HG02981 (cell line): ENCODE measurements at regions not wholly inside any gene's neighbourhood (a gene's known extent, or its start where the extent isn't known, plus 50 kb on each side); places are given as distances from the start of the nearest gene placed in this dataset.

ENCODE experiments used
- ATAC-seq: cut with Tn5 transposase; IDR thresholded peaks from one replicate; pipeline ENCODE4 v1.9.1; 2021; ENCODE audit warnings: mild to moderate bottlenecking, moderate library complexity; ENCODE audit not compliant: unreplicated experiment

DNA sequence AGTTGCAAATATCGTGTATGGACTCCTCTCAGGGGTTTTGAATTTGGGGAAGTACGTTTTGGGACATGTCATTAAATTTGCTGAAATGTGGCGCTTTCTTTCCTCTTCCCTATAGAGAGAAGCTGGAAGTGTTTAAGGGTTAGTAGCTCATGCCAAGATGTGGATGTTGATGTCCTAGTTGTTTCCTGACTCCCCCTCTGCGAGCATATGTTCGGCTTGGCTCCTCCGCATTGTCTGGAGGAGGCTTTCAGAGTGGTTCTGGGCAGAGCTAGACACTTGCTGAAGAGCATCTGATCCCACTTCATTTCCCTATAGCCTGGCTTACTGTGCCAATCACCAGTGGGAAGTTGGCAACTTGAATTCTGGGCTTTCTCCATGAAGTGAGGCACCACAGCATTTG, 347.4 kb upstream of the B3GALT2 start:
- no peak for ATAC-seq

DNA sequence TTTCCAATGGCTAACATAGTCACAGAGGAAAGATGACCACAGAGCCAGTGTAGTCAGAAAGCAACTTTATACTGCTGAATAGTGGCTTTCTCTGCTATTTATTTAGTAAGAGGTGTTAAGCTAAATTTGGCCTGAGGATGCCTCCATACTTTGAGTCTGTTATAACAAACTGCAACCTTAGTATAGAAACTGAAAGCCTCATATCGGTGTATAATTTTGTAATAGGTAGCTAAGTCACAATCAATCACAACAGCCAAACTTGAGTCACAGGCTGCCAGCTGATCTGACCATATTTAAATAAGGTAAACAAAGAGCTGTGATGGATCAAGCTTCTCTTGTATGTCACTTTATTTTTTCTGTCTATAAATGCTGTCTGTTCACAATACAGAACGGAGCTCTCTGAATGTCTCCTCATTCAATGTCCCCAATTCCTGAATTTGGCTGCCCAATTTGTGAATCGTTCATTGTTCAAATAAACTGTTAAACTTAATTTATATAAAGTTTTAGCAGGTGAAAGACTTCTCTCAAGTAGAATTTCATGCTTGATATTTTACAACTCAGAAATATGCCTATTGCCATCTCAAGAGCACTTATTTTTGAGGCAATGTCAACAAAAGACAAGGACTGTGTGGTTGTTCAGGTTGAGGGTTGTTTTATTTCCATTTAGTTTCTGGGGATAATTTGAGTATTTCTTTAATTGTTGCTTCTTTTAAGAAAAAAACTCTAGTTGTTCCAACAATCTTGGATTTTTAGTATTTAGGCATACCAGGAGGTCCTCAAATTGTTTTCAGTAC, 339.7 kb upstream of the B3GALT2 start:
- no peak for ATAC-seq

DNA sequence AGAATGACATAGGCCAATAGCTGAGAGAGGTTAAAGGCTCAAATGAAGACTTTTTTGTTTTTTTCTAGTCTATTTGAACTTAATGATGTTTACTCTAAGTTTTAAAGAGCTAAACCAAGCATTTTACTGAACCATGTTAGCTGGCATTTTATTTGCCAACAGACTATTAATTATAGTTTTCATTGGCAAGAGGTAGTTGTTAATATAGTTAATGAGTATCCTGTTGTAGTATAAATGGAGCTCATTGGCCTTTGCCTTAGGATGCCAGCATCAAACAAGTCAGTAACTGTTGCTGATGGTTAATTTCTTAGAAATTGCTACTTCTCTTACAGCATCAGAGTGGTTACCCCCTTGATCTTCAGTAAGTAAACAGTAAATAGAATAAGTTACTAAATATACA, 339.0 kb upstream of the B3GALT2 start:
- no peak for ATAC-seq

DNA sequence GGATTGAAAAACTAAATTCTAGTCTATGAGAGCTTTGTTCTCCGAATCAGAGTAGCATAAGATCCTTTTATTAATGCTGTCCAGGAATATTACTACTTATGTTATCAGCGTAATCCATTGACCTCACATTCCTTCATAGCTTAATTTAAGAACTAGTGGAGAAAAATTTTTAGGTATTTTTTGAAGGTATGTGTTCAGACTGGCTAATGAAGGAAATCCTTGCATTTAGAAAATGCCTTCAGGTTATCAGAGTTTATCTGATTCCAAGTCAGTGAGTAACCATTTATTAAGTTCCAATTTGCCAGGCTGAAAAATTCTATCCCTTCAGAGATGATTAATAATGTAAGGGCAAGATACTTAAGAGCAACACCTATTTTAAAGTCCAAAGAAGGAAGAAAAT, 338.2 kb upstream of the B3GALT2 start:
- no peak for ATAC-seq

DNA sequence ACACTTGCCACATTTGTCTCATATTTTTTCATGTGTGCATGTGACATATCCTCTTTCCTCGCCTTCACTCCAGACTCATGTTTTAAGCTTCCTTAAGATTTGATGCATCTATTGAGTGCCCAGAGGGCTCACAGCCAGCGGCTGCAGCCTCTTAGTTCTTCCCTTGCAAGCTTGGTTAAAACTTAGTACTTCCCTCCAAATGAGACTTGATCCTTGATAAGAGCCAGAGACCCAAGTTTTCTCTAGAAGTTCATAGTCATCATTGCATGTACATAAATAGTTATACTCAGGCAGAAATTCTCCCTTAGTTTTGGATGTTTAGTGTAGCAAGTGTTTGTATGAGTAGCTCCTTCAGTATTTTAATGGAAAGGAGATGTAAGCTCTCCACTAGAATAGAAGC, 337.6 kb upstream of the B3GALT2 start:
- ATAC-seq, result no peak

DNA sequence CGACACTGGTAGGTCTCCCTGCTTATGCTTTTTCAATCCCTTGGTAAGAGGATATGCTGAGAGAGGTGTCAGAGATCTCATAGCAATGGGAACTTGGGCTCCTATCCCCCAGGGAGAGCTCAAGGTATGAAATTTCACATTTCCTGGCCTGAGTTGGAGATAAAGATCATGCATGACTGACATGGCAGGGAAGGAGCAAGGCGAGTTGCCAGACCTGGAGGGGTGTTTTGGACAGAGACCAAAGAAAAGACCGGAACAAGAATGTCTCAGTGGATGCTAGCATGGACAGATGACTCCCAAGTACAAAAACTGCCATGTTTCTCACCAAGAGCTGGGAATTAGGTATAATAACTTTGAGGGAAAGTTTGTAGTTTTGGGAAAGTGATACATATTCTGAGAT, 334.1 kb upstream of the B3GALT2 start:
- ATAC-seq, result no peak

DNA sequence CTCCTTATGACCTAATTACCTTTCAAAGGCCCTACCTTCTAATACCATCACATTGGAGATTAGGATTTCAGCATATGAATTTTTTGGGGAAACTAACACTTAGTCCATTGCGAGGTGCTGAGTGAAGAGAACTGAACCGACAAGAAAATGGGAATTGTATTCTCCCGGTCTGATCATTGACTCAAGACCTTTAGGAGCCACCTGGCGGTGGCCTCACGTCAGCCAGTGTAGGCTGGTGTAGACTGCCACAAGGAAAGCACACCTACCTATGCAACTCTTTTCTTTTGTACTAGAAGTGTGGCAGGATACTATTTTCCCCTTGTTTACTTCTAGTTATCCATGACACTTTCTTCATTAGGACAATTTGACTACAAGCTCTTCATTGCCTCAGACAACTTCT, 333.5 kb upstream of the B3GALT2 start:
- no peak for ATAC-seq

DNA sequence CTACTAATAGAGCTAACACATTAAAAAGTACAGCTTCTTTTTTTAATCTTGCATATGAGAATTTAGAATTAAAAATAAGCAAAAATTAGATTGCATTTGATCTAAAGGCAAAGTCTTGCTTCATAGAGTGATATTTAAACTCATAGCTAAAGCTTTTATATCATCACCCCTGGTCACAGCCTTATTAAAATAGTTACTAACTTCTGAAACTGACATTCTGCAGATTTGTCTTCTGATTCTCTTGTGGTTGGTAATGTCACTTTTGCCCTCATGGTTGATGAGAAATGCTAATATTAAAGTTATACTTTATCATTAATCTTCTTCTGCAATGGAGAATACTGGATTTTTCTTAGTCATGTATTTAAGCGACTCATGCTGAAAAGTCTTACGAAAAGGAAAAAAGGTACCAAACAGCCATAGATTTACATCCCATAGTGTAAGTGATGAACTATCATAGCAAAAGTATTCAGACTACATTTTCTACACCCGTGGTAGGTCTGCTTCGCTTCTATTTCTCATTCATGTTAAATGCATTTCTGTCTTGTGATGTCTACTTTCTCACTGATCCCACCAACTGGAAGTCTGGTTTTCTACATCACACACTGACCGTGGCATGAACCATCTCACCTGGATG, 330.5 kb upstream of the B3GALT2 start:
- no peak for ATAC-seq

DNA sequence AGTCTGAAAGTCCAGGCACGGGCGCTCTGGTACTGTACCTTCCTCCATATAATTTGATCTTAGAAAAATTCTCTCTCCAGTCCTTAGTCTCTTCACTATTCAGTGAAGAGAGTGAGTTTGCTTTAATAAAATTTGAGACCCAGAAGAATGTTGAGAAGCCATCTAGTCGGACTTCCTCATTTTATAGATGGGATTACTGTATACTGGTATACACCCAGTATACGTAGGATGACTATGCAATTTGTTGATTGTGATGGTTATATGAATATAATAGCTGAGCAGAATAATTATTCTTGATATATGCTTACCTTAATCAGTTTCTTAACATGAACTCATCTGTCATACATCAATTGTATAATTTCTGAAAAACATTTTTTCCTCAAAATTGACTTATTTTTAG, 328.0 kb upstream of the B3GALT2 start:
- no peak for ATAC-seq

DNA sequence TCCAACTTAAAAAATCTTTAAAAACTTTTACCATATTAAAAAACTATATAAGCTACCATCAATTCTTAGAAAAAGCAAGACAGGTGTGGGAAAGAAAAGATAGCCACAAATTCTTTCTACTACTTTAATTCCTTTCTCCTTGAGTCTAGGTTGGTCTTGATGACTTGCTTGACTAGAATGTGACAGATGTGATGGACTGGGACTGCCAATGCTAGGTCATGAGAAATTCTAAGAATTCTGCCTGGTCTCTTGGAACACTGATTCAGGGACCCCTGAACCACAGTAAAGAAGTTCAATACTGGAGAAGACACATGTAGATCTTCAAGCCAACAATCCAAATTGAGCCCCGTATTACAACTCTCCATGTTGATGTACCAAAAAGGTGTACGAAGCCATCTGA, 326.6 kb upstream of the B3GALT2 start:
- ATAC-seq, result no peak

DNA sequence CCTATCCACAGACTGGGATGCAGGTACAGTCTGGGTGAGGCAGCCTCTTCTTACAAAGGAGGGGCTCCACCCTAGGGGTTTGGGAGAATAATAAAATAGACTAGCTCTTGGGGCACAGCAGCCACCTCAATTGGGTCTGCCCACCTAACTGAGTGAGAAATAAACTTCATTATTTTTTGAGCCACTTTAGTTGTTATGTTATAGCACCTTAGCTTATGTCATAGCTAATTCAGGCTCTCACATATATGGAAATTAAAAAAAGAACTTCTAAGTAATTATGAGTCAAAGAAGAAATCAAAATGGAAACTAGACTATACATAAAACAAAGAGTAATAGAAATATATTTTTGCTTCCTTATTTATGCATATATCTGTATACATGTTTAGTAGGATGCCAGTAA, 318.5 kb upstream of the B3GALT2 start:
- ATAC-seq, result no peak

DNA sequence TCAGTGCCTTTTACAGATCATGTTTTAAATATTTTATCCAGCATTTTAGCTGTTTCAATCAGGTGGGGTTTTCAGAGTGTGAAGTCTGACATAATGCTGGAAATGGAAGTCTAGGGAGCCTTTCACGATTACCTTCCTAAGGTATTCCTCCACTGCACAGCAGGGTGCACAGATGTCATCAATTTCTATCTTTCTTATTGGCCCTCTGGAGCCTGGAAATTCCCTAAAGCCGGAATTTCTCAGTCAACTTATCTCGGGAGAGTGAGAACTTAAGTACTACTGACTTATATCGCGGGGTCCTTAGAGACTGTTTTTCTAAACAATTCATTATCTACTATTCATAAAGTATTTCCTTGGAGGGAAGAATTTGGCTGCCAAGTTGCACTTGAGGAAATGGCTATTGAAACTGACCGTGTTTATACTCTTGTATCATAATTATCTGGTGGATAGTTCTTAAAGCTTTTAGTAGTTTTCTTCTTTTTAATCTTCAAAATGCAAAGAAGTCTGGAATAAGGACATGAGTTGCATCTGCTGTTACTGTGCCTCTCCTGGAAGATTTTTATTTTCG, 311.8 kb upstream of the B3GALT2 start:
- no peak for ATAC-seq

DNA sequence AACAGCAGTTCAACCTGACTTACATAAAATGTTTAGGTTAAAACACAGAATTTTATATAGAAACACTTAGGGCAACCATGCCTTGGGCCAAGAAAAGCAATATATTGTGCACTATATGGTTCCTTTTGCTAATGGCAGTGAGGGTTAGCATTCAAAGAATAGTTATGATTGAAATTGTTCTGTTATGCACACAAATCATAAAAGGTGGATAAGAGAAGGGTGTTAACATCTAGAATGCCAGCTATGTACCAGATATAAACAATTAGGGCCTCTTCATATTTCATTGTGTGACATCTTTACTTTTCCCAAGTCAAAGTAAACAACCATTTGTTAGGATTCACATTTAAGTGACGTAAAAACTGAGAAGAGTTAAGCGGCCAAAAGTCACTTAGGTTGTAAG, 308.0 kb upstream of the B3GALT2 start:
- no peak for ATAC-seq

DNA sequence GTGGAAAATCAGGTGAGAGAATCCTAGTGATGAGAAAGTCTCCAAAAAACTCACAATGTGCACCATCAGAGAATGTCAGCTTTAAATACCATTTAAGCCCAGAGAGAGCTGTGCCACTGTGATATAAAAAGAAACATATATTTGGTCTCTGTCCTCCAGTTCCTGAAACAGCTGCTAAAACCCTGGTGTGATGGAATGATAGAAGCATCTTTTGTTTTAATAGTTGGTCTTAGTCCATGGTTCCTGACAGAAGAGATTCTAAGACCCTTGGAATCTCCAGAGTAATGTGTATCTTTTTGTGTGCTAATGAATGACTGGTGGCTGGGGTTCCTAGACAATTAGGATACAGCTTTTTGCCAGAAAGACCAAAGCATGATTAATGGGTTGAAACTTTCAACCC, 302.8 kb upstream of the B3GALT2 start:
- ATAC-seq, result no peak

DNA sequence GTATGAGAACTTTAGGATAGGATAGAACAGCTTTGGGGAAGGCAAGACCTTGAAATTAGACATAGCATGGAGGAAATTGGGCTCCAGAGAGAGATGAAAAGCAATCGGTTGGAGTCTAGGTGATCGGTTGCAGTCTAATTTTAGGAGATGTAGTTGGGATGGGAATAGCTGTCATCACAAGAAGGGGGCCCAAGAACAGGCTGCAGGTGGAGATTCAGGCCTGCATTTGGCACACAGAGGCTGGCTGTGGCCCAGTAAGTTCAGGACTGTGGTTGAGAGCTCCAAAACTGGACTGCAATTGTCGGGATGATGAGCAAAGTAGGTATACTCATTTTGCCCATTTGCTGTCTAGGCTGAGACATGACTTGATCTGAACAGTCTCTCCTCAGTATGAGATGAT, 301.3 kb upstream of the B3GALT2 start:
- no peak for ATAC-seq

DNA sequence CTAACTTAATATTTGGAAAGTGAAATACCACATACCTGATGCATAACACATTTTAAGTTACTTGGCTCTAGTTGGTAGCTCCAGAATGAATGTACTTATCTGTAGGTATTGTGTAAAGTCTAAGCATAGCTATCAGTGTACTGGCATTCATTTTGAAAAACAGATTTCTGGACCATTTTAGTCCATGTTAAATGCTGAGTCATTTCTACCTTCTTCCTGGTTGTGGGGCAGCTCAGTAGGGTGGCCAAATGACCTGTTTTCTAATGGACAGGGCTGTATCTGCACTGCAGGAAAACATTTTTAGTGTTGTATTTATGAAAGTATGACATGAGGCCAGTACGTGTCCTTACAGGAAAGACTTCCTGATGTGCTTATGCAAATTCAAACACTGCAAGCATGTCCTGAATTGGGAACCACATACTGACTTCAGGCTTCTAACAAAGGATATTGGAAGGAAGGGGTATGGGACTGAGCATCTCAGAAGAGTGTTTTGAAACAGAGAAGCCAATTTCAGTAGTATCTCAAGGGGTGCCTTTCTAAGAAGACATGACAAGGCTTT, 300.3 kb upstream of the B3GALT2 start:
- ATAC-seq, result no peak

DNA sequence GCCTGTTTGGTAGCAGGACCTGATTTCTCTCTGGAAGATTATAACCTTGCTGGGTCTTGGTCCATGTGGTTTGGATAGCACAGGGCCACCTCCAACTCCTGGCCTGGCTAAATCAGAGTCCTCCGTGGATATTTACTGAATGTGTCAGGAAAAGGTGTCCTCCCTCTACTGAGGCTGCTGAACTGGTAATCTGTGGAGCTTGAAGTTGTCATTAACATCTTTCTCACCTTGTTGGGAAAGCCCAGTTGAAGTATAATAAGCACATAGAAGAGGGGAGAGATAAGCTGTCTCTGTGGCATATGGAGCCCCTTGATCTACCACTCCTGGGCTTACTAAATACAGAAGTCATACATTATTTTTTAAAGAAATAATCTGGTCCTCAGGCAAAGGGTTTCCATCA, 294.3 kb upstream of the B3GALT2 start:
- no peak for ATAC-seq

DNA sequence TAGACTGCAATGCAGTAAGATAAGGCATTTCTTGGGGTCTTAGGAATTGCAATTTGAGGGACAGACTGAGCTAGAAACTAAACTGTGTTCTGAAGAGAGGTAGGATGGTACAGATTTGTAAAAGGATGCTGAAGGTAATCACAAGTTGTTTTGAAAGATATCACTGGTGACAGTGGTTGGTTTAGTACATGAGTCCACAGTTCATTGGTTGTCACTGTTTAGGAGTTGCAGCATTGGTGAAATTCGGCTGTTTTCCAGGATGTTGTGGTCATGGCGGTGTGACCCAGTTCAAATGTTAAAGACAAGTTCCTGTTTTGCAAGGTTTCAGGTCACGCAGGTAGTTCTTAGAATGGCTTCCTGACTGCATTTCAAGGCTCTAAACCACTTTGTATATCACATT, 292.8 kb upstream of the B3GALT2 start:
- ATAC-seq, result peak; percentile 97

DNA sequence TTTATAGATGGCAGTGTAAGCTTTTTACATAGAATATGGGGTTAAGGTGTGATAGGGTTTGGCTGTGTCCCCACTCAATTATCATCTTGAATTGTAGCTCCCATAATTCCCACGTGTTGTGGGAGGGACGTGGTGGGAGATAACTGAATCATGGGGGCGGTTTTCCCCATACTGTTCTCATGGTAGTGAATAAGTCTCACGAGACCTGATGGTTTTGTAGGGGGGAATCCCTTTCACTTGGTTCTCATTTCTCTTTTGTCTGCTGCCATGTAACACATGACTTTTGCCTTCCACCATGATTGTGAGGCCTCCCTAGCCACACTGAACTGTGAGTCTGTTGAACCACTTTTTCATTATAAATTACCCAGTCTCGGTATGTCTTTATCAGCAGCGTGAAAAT, 290.3 kb upstream of the B3GALT2 start:
- no peak for ATAC-seq

DNA sequence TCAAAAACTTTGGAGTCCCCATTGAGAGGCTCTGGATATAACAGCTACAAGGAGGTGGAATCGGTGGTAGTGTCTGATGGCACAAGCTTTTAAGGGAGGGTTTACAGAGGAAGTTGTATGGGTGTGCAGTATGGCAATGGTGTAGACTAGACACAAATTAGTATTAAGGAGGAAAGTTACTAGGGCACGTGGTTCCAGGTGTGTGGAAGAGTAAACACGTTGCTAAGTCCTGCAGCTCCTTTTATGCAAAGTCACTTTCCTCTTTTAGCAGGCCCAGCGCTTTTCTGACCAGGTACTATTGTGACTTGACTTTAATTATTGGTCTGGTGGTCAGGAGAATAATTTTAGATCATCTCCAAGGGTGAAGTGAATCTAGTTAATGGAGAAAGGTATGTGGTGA, 287.5 kb upstream of the B3GALT2 start:
- no peak for ATAC-seq

DNA sequence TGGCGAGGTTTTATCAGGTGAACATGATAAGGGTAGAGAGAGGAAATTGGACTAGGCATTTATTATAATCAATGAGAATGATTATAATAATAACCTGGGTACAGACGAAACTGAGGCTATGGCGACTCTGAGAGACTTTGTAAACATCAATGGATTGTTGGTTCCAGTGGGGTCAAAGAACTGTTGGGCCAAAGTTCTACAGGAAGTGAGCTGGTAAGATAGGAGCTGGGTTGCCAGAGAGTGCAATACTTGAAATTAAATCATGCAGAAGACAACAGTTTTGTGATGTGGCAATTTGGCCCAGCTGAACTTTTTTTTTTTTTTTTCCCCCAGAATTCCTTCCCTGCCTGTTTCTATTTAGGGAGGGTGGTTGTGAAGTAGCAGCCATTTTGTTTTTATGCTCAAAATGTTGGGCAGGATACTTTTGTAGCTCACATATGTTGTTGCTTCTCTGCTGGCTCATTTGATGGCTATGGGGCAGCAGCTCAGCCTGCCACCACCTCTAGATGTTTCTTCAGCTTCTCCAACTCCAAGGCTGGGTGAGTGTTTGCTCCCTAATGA, 286.5 kb upstream of the B3GALT2 start:
- no peak for ATAC-seq

DNA sequence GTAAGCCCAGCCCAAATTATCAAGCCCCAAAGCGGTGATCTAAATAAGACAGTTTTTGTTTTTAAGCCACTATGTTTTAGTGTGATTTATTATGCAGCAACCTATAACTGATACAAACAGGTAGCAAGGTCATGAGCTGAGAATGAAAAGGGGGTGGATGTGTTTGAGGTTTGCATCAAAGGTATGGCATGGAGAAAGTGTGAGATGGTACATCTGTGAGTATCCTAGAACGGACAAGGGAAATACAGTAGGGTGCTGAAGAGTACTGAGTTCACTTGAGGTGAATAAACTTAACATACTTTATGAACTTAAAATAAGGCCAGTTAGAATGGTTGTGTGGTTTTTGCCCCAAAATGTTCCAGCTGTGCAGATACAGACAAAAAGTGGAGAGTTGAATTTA, 286.0 kb upstream of the B3GALT2 start:
- no peak for ATAC-seq
